Smooth muscle cell (in vitro differentiated cells): ENCODE measurements at regions not wholly inside any gene's neighbourhood (a gene's known extent, or its start where the extent isn't known, plus 50 kb on each side); places are given as distances from the start of the nearest gene placed in this dataset.

Experiments
- DNase-seq: peaks from one replicate; lab custom pipeline; 2025; ENCODE audit not compliant: unreplicated experiment; lab: John Stamatoyannopoulos, UW
- H2AFZ ChIP-seq: fragments of 200-600 bp; sonication (generic); 2 replicates; pipeline ENCODE4 v1.6.0; 2016; ENCODE audit warnings: antibody characterized with exemption, low read depth, mild to moderate bottlenecking
- H3F3A ChIP-seq: fragments of 200-600 bp; sonication (generic); 2 replicates; pipeline ENCODE4 v1.6.0; 2017; ENCODE audit warnings: antibody characterized with exemption, low read depth
- H3K27ac ChIP-seq: fragments of 200-600 bp; sonication (generic); 2 replicates; pipeline ENCODE4 v1.5.1; 2016; ENCODE audit warnings: low read depth, mild to moderate bottlenecking
- H3K27me3 ChIP-seq: fragments of 200-600 bp; sonication (generic); 2 replicates; pipeline ENCODE4 v1.6.1; 2016; ENCODE audit warnings: low read depth, mild to moderate bottlenecking
- H3K36me3 ChIP-seq: fragments of 200-600 bp; sonication (generic); 2 replicates; pipeline ENCODE4 v1.5.1; 2016; ENCODE audit warnings: low read depth
- H3K4me1 ChIP-seq: fragments of 200-600 bp; sonication (generic); 2 replicates; pipeline ENCODE4 v1.5.1; 2016; ENCODE audit warnings: low read depth
- H3K4me2 ChIP-seq: fragments of 200-600 bp; sonication (generic); 2 replicates; pipeline ENCODE4 v1.6.0; 2016; ENCODE audit warnings: mild to moderate bottlenecking
- H3K4me3 ChIP-seq: fragments of 200-600 bp; sonication (generic); 2 replicates; pipeline ENCODE4 v1.5.1; 2016; ENCODE audit warnings: mild to moderate bottlenecking
- H3K79me2 ChIP-seq: fragments of 200-600 bp; sonication (generic); 2 replicates; pipeline ENCODE4 v1.6.0; 2016; ENCODE audit warnings: low read depth, mild to moderate bottlenecking
- H3K9ac ChIP-seq: fragments of 200-600 bp; sonication (generic); 2 replicates; pipeline ENCODE4 v1.6.0; 2016; ENCODE audit warnings: low read depth
- H3K9me3 ChIP-seq: fragments of 200-600 bp; sonication (generic); replicated peaks from 2 replicates; pipeline ENCODE4 v1.5.1; 2016; ENCODE audit warnings: low read depth
- H4K20me1 ChIP-seq: fragments of 200-600 bp; sonication (generic); 2 replicates; pipeline ENCODE4 v1.6.0; 2016; ENCODE audit warnings: low read depth
- WGBS: methylation state at CpG from one replicate; pipeline ENCODE4 v1.1.7; 2016; ENCODE audit warnings: low lambda C conversion rate; 5-methylcytosine and 5-hydroxymethylcytosine counted together
- TF ChIP-seq, protein P1 (sequence below): fragments of 200-600 bp; sonication (generic); IDR thresholded peaks from 2 replicates; pipeline ENCODE4 v1.5.1; 2017; ENCODE audit warnings: borderline replicate concordance, mild to moderate bottlenecking, antibody characterized with exemption; ENCODE audit not compliant: insufficient read depth, poor library complexity, severe bottlenecking

GRCh38 chr7:45252248-45252647, 94.7 kb downstream of the RAMP3 start:
- Histone ChIP-seq H3K27ac (no peak overlapping the region), H2AFZ (no peak overlapping the region), H3K9ac (no peak overlapping the region), H3K4me3 (no peak overlapping the region), H3K9me3 (no peaks in the 10 kb centered on the region), H4K20me1 (no peaks in the 10 kb centered on the region), H3K4me1 (no peaks in the 10 kb centered on the region), H3F3A (no peaks in the 10 kb centered on the region), H3K4me2 (no peak overlapping the region), H3K36me3 (no peaks in the 10 kb centered on the region), H3K27me3 (peaks cover 22% of the 10 kb centered on the region), H3K79me2 (no peaks in the 10 kb centered on the region)
- WGBS = 69% methylated on average over 6 of the region's 6 CpGs
- DNase-seq = no peak
- TF ChIP-seq, protein P1, sequence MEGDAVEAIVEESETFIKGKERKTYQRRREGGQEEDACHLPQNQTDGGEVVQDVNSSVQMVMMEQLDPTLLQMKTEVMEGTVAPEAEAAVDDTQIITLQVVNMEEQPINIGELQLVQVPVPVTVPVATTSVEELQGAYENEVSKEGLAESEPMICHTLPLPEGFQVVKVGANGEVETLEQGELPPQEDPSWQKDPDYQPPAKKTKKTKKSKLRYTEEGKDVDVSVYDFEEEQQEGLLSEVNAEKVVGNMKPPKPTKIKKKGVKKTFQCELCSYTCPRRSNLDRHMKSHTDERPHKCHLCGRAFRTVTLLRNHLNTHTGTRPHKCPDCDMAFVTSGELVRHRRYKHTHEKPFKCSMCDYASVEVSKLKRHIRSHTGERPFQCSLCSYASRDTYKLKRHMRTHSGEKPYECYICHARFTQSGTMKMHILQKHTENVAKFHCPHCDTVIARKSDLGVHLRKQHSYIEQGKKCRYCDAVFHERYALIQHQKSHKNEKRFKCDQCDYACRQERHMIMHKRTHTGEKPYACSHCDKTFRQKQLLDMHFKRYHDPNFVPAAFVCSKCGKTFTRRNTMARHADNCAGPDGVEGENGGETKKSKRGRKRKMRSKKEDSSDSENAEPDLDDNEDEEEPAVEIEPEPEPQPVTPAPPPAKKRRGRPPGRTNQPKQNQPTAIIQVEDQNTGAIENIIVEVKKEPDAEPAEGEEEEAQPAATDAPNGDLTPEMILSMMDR = no peak

DNA sequence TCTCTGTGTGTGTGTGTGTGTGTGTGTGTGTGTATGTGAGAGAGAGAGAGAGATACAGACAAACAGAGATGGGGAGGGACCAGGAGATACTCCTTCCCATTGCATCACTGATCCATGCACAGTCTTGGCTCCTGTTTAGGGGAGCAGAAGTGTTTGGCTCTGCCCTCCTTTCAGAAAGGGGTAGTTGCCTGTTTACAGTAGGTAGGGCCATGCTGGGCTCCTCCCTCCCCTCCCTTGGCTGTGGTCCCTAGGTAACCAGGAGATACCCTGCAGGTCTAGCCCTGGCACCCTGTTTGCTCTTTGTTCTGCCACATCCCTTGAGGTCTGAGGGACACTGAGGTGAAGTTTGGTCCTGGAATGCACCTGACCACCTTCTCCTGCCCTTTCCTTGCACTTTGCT, 95.3 kb downstream of the RAMP3 start:
- peaks cover 22% of the 10 kb centered on the region for H3K27me3 ChIP-seq
- DNase-seq = no peak
- H3K4me1 ChIP-seq = no peaks in the 10 kb centered on the region
- H3K4me2 ChIP-seq = no peak overlapping the region
- no peaks in the 10 kb centered on the region for H4K20me1 ChIP-seq
- H2AFZ ChIP-seq = no peak overlapping the region
- H3F3A ChIP-seq = no peaks in the 10 kb centered on the region
- no peaks in the 10 kb centered on the region for H3K79me2 ChIP-seq
- TF ChIP-seq, protein P1 = no peak
- no peaks in the 10 kb centered on the region for H3K9me3 ChIP-seq
- H3K4me3 ChIP-seq = no peak overlapping the region
- no peak overlapping the region for H3K9ac ChIP-seq
- H3K27ac ChIP-seq = no peak overlapping the region
- H3K36me3 ChIP-seq = no peaks in the 10 kb centered on the region

DNA sequence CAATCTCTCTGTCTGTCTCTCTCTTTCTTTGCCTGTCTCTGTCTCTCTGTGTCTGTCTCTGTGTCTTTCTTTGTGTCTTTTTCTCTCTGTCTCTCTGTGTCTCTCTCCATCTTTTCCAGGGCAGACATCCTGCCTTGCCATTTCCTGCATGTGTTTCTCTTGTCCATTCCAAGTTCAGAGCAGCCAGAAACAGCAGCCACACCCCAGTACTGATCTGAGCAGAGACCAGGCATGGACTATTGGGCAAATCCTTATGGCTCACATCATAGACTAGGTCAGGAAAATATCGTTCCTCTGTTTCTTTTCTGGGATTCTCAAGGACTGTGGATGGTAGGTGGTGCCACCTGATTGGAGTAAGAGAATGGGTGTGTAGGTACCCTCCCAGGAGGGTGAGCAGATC, 95.8 kb downstream of the RAMP3 start:
- Histone ChIP-seq H3F3A (no peaks in the 10 kb centered on the region), H3K4me3 (no peak overlapping the region), H3K27ac (no peak overlapping the region), H3K4me2 (no peak overlapping the region), H2AFZ (no peak overlapping the region), H3K79me2 (no peaks in the 10 kb centered on the region), H3K9ac (no peak overlapping the region), H3K4me1 (no peaks in the 10 kb centered on the region), H3K36me3 (no peaks in the 10 kb centered on the region), H4K20me1 (no peaks in the 10 kb centered on the region), H3K27me3 (peaks cover 17% of the 10 kb centered on the region), H3K9me3 (no peaks in the 10 kb centered on the region)
- WGBS = 76% methylated on average over 1 of the region's 1 CpG
- no peak for DNase-seq
- TF ChIP-seq, protein P1 = no peak

DNA sequence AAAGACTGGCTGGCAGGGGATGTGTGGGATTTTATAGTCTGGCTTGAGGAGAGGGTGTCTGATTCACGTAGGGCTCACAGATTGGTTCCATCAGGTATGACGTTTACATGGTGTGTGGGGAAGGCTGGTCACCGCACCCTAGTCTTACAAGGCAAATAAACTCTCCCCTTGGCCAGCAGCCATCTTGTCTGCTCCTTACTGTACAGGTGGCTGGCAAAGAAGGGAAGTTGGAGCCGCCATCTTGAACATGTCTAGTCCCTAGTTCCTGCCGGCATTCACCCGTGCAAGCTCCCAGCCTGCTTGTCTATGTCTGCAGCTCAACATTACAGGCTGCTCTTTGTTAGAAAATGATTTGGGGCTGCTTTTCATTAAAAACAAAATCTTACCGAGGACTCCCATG, 97.6 kb downstream of the RAMP3 start:
- no peak for DNase-seq
- peaks cover 15% of the 10 kb centered on the region for H3K27me3 ChIP-seq
- TF ChIP-seq, protein P1 = no peak
- 91% methylated on average over 7 of the region's 7 CpGs for WGBS
- no peak overlapping the region for H3K27ac ChIP-seq
- no peaks in the 10 kb centered on the region for H3K4me1 ChIP-seq
- no peaks in the 10 kb centered on the region for H3F3A ChIP-seq
- H3K9me3 ChIP-seq = no peaks in the 10 kb centered on the region
- H3K4me2 ChIP-seq = no peak overlapping the region
- no peaks in the 10 kb centered on the region for H3K36me3 ChIP-seq
- H3K9ac ChIP-seq = no peak overlapping the region
- H4K20me1 ChIP-seq = no peaks in the 10 kb centered on the region
- H3K79me2 ChIP-seq = no peaks in the 10 kb centered on the region
- H2AFZ ChIP-seq = no peak overlapping the region
- H3K4me3 ChIP-seq = no peak overlapping the region
